ENCODE measurements at regions not wholly inside any gene's neighbourhood (a gene's known extent, or its start where the extent isn't known, plus 50 kb on each side); places are given as distances from the start of the nearest gene placed in this dataset.

- no peak for TF ChIP-seq EZH2 (IDR thresholded peaks at IDR 0.05; ENCODE audit: borderline replicate concordance, low read depth, low read length, poor library complexity, severe bottlenecking)
- TF ChIP-seq CTCF (conservative IDR thresholded peaks at IDR 0.05; ENCODE audit: low read depth, low read length) = no peak
These were observed 514.5 kb upstream of the DPPA4 start for GRCh38 chr3:109851854-109852253.

All from A673 (cell line).